ENCODE measurements at regions not wholly inside any gene's neighbourhood (a gene's known extent, or its start where the extent isn't known, plus 50 kb on each side); places are given as distances from the start of the nearest gene placed in this dataset.

DNA sequence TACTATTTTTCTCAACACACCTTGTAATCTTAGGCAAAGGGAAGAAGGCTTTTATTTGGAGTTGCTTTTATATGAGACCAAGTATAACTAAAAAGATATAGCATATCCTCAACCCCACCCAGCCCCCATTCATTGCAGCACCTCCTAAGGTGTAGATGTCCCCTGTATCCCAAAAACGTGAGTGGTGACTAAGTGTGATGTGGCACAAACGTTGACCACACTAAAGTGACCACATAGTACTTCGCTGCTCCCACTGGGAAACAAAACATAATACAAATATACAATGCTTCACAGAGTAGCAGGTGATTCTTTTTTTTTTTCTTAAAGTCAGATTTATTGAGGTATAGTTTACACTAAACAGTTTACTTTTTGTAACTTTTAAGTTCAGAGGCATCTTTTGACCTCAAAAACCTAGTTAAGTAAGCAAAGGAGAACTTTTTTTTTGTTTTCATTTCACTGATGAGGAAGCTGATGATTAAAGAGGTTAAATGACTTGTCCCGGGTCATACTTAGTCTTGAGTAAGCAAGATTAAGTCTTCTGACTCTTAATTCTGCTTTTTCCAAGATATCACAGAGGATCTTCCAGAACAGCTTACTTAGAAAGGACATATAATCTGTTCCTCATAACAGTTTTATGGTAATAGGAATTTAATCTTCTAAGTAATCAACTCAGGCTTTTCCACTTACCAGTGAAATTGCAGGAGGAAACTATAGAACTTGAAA, 245.2 kb upstream of the PLEKHG7 start (continued):
- TF ChIP-seq ZC3H10 (CRISPR knock-in tag; IDR thresholded peaks at IDR 0.05) = no peak
- TF ChIP-seq, protein P1, sequence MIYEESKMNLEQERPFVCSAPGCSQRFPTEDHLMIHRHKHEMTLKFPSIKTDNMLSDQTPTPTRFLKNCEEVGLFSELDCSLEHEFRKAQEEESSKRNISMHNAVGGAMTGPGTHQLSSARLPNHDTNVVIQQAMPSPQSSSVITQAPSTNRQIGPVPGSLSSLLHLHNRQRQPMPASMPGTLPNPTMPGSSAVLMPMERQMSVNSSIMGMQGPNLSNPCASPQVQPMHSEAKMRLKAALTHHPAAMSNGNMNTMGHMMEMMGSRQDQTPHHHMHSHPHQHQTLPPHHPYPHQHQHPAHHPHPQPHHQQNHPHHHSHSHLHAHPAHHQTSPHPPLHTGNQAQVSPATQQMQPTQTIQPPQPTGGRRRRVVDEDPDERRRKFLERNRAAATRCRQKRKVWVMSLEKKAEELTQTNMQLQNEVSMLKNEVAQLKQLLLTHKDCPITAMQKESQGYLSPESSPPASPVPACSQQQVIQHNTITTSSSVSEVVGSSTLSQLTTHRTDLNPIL (CRISPR knock-in tag; IDR thresholded peaks at IDR 0.05; ENCODE audit: low read depth) = no peak
- TF ChIP-seq ZFP30 (CRISPR knock-in tag; IDR thresholded peaks at IDR 0.05) = no peak
- no peak for TF ChIP-seq TCF4 (CRISPR knock-in tag; IDR thresholded peaks at IDR 0.05; ENCODE audit: borderline replicate concordance)

- TF ChIP-seq ZNF8 (CRISPR knock-in tag; IDR thresholded peaks at IDR 0.05) (no peak), ESRRG (CRISPR knock-in tag; IDR thresholded peaks at IDR 0.05) (no peak)
- no peak for ATAC-seq
Observed at GRCh38 chr12:92452763-92453162, 250.0 kb upstream of the PLEKHG7 start.

DNA sequence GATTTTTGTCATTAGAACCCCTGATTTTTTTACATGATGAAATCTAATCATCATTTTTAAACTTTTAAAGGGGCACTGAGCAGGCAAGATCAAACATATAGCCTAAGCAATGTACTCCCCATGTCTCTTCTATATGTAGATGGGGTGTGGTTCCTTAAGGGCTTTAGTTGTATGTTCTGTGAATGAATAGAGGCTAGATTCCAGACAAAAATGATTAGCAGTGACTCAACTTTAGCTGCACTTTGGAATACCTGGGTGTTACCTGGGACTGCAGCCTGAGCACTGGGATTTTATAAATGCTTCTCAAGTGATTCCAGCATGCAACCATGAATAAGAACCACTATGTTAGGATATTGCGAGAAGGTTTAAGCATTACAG, 256.7 kb upstream of the PLEKHG7 start:
- TF ChIP-seq ZC3H10 (CRISPR knock-in tag; IDR thresholded peaks at IDR 0.05) (no peak), BACH2 (CRISPR knock-in tag; IDR thresholded peaks at IDR 0.05; ENCODE audit: borderline replicate concordance) (no peak)
- no peak for ATAC-seq

GRCh38 chr12:92445253-92446082, 257.3 kb upstream of the PLEKHG7 start:
- no peak for ATAC-seq
- no peak for TF ChIP-seq ISL1 (CRISPR knock-in tag; IDR thresholded peaks at IDR 0.05)
- TF ChIP-seq, protein P1 (CRISPR knock-in tag; IDR thresholded peaks at IDR 0.05; ENCODE audit: low read depth) = no peak
- no peak for TF ChIP-seq PPARA (CRISPR knock-in tag; IDR thresholded peaks at IDR 0.05; ENCODE audit: borderline replicate concordance)
- TF ChIP-seq TOX (CRISPR knock-in tag; IDR thresholded peaks at IDR 0.05; ENCODE audit: borderline replicate concordance) = no peak
- TF ChIP-seq ZFP3 (CRISPR knock-in tag; IDR thresholded peaks at IDR 0.05) = no peak
- TF ChIP-seq, protein P2, sequence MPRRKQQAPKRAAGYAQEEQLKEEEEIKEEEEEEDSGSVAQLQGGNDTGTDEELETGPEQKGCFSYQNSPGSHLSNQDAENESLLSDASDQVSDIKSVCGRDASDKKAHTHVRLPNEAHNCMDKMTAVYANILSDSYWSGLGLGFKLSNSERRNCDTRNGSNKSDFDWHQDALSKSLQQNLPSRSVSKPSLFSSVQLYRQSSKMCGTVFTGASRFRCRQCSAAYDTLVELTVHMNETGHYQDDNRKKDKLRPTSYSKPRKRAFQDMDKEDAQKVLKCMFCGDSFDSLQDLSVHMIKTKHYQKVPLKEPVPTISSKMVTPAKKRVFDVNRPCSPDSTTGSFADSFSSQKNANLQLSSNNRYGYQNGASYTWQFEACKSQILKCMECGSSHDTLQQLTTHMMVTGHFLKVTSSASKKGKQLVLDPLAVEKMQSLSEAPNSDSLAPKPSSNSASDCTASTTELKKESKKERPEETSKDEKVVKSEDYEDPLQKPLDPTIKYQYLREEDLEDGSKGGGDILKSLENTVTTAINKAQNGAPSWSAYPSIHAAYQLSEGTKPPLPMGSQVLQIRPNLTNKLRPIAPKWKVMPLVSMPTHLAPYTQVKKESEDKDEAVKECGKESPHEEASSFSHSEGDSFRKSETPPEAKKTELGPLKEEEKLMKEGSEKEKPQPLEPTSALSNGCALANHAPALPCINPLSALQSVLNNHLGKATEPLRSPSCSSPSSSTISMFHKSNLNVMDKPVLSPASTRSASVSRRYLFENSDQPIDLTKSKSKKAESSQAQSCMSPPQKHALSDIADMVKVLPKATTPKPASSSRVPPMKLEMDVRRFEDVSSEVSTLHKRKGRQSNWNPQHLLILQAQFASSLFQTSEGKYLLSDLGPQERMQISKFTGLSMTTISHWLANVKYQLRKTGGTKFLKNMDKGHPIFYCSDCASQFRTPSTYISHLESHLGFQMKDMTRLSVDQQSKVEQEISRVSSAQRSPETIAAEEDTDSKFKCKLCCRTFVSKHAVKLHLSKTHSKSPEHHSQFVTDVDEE (CRISPR knock-in tag; IDR thresholded peaks at IDR 0.05) = no peak
- no peak for TF ChIP-seq OSR1 (CRISPR knock-in tag; IDR thresholded peaks at IDR 0.05)
- TF ChIP-seq ZNF565 (CRISPR knock-in tag; conservative IDR thresholded peaks at IDR 0.05; ENCODE audit: low read depth) = no peak
- no peak for TF ChIP-seq ZNF8 (CRISPR knock-in tag; IDR thresholded peaks at IDR 0.05)
- TF ChIP-seq RARB (CRISPR knock-in tag; IDR thresholded peaks at IDR 0.05) = no peak
- no peak for TF ChIP-seq GLIS3 (CRISPR knock-in tag; IDR thresholded peaks at IDR 0.05)
- TF ChIP-seq SNAI2 (CRISPR knock-in tag; IDR thresholded peaks at IDR 0.05) = no peak
- no peak for TF ChIP-seq ZNF70 (CRISPR knock-in tag; IDR thresholded peaks at IDR 0.05)
- TF ChIP-seq, protein P3, sequence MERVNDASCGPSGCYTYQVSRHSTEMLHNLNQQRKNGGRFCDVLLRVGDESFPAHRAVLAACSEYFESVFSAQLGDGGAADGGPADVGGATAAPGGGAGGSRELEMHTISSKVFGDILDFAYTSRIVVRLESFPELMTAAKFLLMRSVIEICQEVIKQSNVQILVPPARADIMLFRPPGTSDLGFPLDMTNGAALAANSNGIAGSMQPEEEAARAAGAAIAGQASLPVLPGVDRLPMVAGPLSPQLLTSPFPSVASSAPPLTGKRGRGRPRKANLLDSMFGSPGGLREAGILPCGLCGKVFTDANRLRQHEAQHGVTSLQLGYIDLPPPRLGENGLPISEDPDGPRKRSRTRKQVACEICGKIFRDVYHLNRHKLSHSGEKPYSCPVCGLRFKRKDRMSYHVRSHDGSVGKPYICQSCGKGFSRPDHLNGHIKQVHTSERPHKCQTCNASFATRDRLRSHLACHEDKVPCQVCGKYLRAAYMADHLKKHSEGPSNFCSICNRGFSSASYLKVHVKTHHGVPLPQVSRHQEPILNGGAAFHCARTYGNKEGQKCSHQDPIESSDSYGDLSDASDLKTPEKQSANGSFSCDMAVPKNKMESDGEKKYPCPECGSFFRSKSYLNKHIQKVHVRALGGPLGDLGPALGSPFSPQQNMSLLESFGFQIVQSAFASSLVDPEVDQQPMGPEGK (CRISPR knock-in tag; IDR thresholded peaks at IDR 0.05; ENCODE audit: borderline replicate concordance) = no peak
- TF ChIP-seq BACH2 (CRISPR knock-in tag; IDR thresholded peaks at IDR 0.05; ENCODE audit: borderline replicate concordance) = no peak

Data from SK-N-SH treated with all-trans-retinoic acid at 6 μM for 48 hours (cell line).